MG63 (cell line): ENCODE measurements at regions not wholly inside any gene's neighbourhood (a gene's known extent, or its start where the extent isn't known, plus 50 kb on each side); places are given as distances from the start of the nearest gene placed in this dataset.
"Not testable (repeated sequence)": the region's sequence is repeated elsewhere in the genome, so short reads cannot be mapped to it uniquely, and the experiment has no call there.

Experiments
- DNase-seq: peaks from one replicate; pipeline ENCODE4 v3.0.0-alpha.2; 2020
- H3K27me3 ChIP-seq: fragments of 250-450 bp; sonication (Bioruptor Pico); 2 replicates; pipeline ENCODE4 v1.5.1; 2020; ENCODE audit warnings: mild to moderate bottlenecking, moderate library complexity
- H3K36me3 ChIP-seq: fragments of 250-450 bp; sonication (Bioruptor Pico); 2 replicates; pipeline ENCODE4 v1.5.1; 2020; ENCODE audit warnings: mild to moderate bottlenecking, moderate library complexity
- H3K4me3 ChIP-seq: fragments of 250-450 bp; sonication (Bioruptor Pico); 2 replicates; pipeline ENCODE4 v1.5.1; 2020; ENCODE audit warnings: mild to moderate bottlenecking, moderate library complexity
- H3K9me3 ChIP-seq: fragments of 250-450 bp; sonication (Bioruptor Pico); 2 replicates; pipeline ENCODE4 v1.5.1; 2020; ENCODE audit warnings: mild to moderate bottlenecking, moderate library complexity

- H3K9me3 ChIP-seq: no peaks in the 10 kb centered on the region
- H3K36me3 ChIP-seq: no peaks in the 10 kb centered on the region
- no peak overlapping the region for H3K4me3 ChIP-seq
- no peak for DNase-seq
- H3K27me3 ChIP-seq: no peaks in the 10 kb centered on the region
Observed at GRCh38 chr20:4332121-4332860, 83.2 kb upstream of the ADRA1D start.

- DNase-seq: no peak
- Histone ChIP-seq H3K4me3 (no peak overlapping the region), H3K9me3 (no peaks in the 10 kb centered on the region), H3K36me3 (no peaks in the 10 kb centered on the region), H3K27me3 (no peaks in the 10 kb centered on the region)
Observed at GRCh38 chr20:4330011-4330410, 80.9 kb upstream of the ADRA1D start.

GRCh38 chr20:4329232-4329631, 80.1 kb upstream of the ADRA1D start:
- H3K4me3 ChIP-seq: no peak overlapping the region
- no peaks in the 10 kb centered on the region for H3K27me3 ChIP-seq
- H3K9me3 ChIP-seq: no peaks in the 10 kb centered on the region
- no peak for DNase-seq
- no peaks in the 10 kb centered on the region for H3K36me3 ChIP-seq

DNA sequence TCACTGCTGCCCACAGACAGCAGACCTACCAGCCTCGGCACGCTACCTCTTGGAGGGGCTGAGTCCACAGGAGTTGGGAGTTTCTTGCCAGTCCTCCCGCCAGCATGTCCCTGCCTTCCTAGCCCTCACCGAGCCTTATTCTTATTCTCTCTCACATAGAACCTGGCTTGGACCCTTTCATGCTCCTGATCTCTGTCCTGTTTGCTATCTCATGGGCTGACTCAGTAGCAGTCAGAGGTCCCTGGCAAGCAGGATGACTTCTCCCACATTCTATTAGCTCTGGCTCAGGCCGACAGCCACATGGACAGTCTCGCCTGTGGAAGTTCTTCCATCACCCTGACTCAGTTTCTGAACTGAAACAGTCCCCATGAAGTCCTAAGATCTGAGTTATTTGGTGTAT, 79.5 kb upstream of the ADRA1D start:
- no peak for DNase-seq
- H3K4me3 ChIP-seq: no peak overlapping the region
- H3K27me3 ChIP-seq: no peaks in the 10 kb centered on the region
- H3K36me3 ChIP-seq: no peaks in the 10 kb centered on the region
- no peaks in the 10 kb centered on the region for H3K9me3 ChIP-seq

DNA sequence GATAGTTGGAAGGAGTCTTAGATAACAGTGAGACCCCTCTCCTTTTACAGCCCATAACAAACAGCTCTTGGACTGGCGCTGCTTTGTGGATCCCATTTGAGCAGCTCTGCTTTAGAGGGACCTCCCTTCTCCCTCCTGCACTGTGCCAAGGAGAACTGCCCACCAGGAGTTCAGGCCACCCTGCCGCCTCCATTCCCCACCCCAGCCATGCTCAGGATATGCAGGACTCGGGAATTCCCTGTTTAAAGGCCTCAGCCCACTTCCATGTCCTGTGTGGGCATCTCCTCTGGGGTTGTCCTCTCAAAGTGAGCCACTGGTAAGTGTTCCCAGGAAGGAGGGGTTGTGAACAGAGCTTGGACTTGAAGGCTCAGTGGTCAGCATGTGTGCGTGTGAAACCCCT, 78.9 kb upstream of the ADRA1D start:
- Histone ChIP-seq H3K36me3 (no peaks in the 10 kb centered on the region), H3K9me3 (no peaks in the 10 kb centered on the region), H3K4me3 (no peak overlapping the region), H3K27me3 (no peaks in the 10 kb centered on the region)
- DNase-seq: no peak

- Histone ChIP-seq H3K9me3 (no peaks in the 10 kb centered on the region), H3K36me3 (no peaks in the 10 kb centered on the region), H3K4me3 (no peak overlapping the region), H3K27me3 (no peaks in the 10 kb centered on the region)
- no peak for DNase-seq
Observed at GRCh38 chr20:4326195-4327065, 77.3 kb upstream of the ADRA1D start.

DNA sequence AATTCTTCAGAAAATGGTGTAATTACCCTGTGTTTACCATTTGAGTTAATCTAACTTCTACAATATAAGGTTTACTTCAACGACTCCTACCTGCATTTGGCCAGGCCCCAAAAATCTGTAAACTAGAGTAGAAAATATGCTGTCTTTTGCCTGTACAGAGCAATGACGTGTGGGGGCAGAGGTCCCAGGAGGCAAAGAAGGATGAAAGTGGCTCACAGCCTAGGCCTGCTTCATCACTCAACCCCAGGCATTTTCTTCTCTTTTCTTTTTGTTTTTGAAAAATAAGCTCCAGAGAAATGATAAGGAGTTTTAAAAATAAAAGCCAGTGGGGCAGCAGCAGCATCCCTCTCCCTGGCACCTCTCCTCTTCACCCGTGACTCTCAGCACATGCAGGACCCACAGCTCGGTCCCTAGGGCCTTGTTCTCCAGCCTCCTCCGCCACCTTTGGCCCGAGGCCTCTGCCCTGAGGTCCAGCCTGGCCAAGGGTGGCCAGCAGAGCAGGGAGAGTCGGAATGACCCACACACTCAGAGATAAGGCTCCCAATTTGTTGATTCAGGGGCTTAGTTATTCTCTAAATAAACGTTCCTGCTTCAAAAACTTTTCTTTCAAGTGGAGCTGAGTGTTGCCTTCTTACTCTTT, 76.6 kb upstream of the ADRA1D start:
- no peaks in the 10 kb centered on the region for H3K27me3 ChIP-seq
- no peaks in the 10 kb centered on the region for H3K36me3 ChIP-seq
- no peaks in the 10 kb centered on the region for H3K9me3 ChIP-seq
- no peak for DNase-seq
- no peak overlapping the region for H3K4me3 ChIP-seq

GRCh38 chr20:4324611-4325243, 75.6 kb upstream of the ADRA1D start:
- Histone ChIP-seq H3K9me3 (no peaks in the 10 kb centered on the region), H3K4me3 (no peak overlapping the region), H3K27me3 (no peaks in the 10 kb centered on the region), H3K36me3 (no peaks in the 10 kb centered on the region)
- DNase-seq: no peak

GRCh38 chr20:4322499-4322898, 73.4 kb upstream of the ADRA1D start:
- Histone ChIP-seq H3K9me3 (no peaks in the 10 kb centered on the region), H3K4me3 (no peak overlapping the region), H3K36me3 (no peaks in the 10 kb centered on the region), H3K27me3 (no peaks in the 10 kb centered on the region)
- no peak for DNase-seq

DNA sequence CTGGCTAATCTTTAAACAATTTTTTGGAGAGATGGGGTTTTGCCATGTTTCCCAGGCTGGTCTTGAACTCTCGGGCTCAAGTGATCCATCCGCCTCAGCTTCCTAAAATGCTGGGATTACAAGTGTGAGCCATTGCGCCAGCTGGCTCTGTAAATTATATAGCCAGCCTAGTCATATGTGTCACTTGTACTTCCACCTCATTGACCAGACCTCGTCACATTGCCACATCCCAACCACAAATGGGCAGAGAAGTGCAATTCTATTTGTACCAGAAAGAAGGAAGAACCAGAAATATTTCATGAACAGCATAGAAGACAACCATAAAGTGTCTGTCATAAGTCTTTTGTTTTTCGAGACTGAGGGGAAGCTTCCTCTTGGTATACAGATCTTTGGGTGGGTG, 71.2 kb upstream of the ADRA1D start:
- Histone ChIP-seq H3K36me3 (no peaks in the 10 kb centered on the region), H3K27me3 (no peaks in the 10 kb centered on the region; the same call in 1 of the 2 replicates), H3K9me3 (no peaks in the 10 kb centered on the region), H3K4me3 (no peak overlapping the region)
- DNase-seq: no peak

- Histone ChIP-seq H3K27me3 (no peaks in the 10 kb centered on the region; the same call in 1 of the 2 replicates), H3K9me3 (no peaks in the 10 kb centered on the region), H3K36me3 (no peaks in the 10 kb centered on the region), H3K4me3 (no peak overlapping the region)
- DNase-seq: no peak
Observed at GRCh38 chr20:4318891-4319290, 69.8 kb upstream of the ADRA1D start.

DNA sequence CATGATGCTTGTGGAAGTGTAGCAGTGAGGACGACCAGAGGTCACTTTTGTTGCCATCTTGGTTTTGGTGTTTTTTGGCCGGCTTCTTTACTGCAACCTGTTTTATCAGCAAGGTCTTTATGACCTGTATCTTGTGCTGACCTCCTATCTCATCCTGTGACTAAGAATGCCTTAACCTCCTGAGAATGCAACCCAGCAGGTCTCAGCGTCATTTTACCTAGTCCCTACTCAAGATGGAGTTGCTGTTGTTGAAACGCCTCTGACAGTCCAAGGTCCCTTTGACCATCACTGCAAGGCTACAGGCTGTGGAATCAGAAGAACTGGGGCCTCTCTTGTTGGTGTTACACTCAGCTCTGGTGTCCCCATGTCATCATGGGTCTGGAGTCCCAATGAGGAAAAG, 61.5 kb upstream of the ADRA1D start:
- H3K36me3 ChIP-seq, H3K4me3 ChIP-seq, DNase-seq: not testable (repeated sequence)

GRCh38 chr20:4306206-4306605, 57.1 kb upstream of the ADRA1D start:
- Histone ChIP-seq H3K36me3 (no peaks in the 10 kb centered on the region), H3K9me3 (no peaks in the 10 kb centered on the region), H3K27me3 (no peaks in the 10 kb centered on the region), H3K4me3 (no peak overlapping the region)
- DNase-seq: no peak

More for the DNA sequence above, 61.5 kb upstream of the ADRA1D start:
- not testable (repeated sequence) for H3K9me3 ChIP-seq, H3K27me3 ChIP-seq

GRCh38 chr20:4305091-4305490, 56.0 kb upstream of the ADRA1D start:
- H3K36me3 ChIP-seq: no peaks in the 10 kb centered on the region
- no peak for DNase-seq

DNA sequence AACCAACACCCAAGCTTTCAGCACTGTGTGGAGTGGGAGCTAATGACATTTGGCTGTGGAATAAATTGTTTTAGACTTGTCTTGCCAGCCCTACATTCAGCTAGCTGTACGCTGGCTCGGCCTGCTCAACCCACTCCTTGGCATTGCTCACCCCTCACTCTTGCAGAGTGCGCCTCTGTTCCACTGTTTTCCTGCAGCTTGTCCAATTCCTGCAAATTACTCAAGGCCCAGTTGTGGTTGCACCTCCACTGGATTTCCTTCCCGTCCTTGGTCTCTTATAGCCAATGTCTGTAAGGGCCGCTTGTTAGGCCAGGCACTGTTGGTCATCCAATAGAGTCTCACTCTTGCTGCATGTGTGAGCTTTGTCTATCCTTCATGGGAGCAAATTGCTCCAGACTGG, 55.5 kb upstream of the ADRA1D start:
- Histone ChIP-seq H3K36me3 (no peaks in the 10 kb centered on the region), H3K4me3 (no peak overlapping the region), H3K9me3 (no peaks in the 10 kb centered on the region), H3K27me3 (no peaks in the 10 kb centered on the region)
- no peak for DNase-seq

More at GRCh38 chr20:4305091-4305490, 56.0 kb upstream of the ADRA1D start:
- no peaks in the 10 kb centered on the region for H3K27me3 ChIP-seq
- H3K9me3 ChIP-seq: no peaks in the 10 kb centered on the region
- H3K4me3 ChIP-seq: no peak overlapping the region

DNA sequence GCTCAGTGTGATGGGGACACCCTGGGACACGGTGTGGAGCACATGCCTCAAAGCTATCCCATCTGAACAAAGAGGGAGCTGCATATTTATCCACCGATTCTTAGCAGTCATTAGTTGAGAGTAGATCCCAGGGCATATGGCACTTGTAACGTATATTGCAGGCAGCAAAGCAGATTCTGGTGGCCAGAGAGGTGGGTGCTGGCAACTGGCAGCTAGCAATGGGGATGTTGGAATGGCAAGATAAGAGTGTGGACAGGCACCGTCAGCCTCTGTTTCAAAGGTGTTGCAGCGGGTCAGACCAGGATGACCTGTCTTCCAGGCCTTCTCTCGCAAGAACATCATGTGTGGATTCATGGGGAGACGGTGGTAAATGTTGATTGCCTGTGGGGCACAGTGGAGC, 54.0 kb upstream of the ADRA1D start:
- no peaks in the 10 kb centered on the region for H3K9me3 ChIP-seq
- H3K4me3 ChIP-seq: no peak overlapping the region
- H3K36me3 ChIP-seq: no peaks in the 10 kb centered on the region
- DNase-seq: no peak
- H3K27me3 ChIP-seq: no peaks in the 10 kb centered on the region

GRCh38 chr20:4300921-4301320, 51.8 kb upstream of the ADRA1D start:
- Histone ChIP-seq H3K4me3 (no peak overlapping the region), H3K36me3 (no peaks in the 10 kb centered on the region), H3K27me3 (no peaks in the 10 kb centered on the region), H3K9me3 (no peaks in the 10 kb centered on the region)
- no peak for DNase-seq
